SK-N-SH treated with all-trans-retinoic acid at 6 μM for 48 hours (cell line): ENCODE measurements at regions not wholly inside any gene's neighbourhood (a gene's known extent, or its start where the extent isn't known, plus 50 kb on each side); places are given as distances from the start of the nearest gene placed in this dataset.

ENCODE experiments used
- ATAC-seq: fragments of 200-7000 bp; cut with Tn5 transposase; 3 replicates; pipeline ENCODE4 v1.9.1; 2020; ENCODE audit warnings: mild to moderate bottlenecking, moderate library complexity
- ARNTL ChIP-seq: fragments of 450-650 bp; formaldehyde crosslinking; IDR thresholded peaks from 2 replicates; pipeline ENCODE4 v1.5.0; 2020; ENCODE audit warnings: low read depth, mild to moderate bottlenecking, moderate library complexity, borderline replicate concordance
- BACH2 ChIP-seq: fragments of 250-450 bp; sonication (Bioruptor Pico); IDR thresholded peaks from 2 replicates; pipeline ENCODE4 v1.9.0; 2021; ENCODE audit warnings: mild to moderate bottlenecking, borderline replicate concordance
- CSDC2 ChIP-seq: fragments of 250-450 bp; sonication (Bioruptor Pico); IDR thresholded peaks from 2 replicates; pipeline ENCODE4 v1.5.0; 2020; ENCODE audit warnings: mild to moderate bottlenecking, moderate library complexity
- CSRNP3 ChIP-seq: fragments of 250-450 bp; sonication (Bioruptor Pico); IDR thresholded peaks from 2 replicates; pipeline ENCODE4 v1.5.1; 2021; ENCODE audit warnings: mild to moderate bottlenecking, moderate library complexity
- ESRRG ChIP-seq: fragments of 250-450 bp; sonication (Bioruptor Pico); IDR thresholded peaks from 2 replicates; pipeline ENCODE4 v1.6.1; 2021; ENCODE audit warnings: mild to moderate bottlenecking
- GLIS3 ChIP-seq: fragments of 250-450 bp; sonication (Bioruptor Pico); IDR thresholded peaks from 2 replicates; pipeline ENCODE4 v1.5.0; 2020; ENCODE audit warnings: mild to moderate bottlenecking, moderate library complexity
- ISL1 ChIP-seq: fragments of 250-450 bp; sonication (Bioruptor Pico); IDR thresholded peaks from 2 replicates; pipeline ENCODE4 v2.1.2; 2022; ENCODE audit warnings: mild to moderate bottlenecking, moderate library complexity
- OSR1 ChIP-seq: fragments of 250-450 bp; sonication (Bioruptor Pico); IDR thresholded peaks from 2 replicates; pipeline ENCODE4 v1.8.0; 2022; ENCODE audit warnings: moderate library complexity, mild to moderate bottlenecking, inconsistent platforms
- POU6F1 ChIP-seq: fragments of 250-450 bp; sonication (Bioruptor Pico); IDR thresholded peaks from 2 replicates; pipeline ENCODE4 v1.8.0; 2021; ENCODE audit warnings: low read depth, mild to moderate bottlenecking, moderate library complexity, borderline replicate concordance
- PPARA ChIP-seq: fragments of 250-450 bp; sonication (Bioruptor Pico); IDR thresholded peaks from 2 replicates; pipeline ENCODE4 v1.5.0; 2020; ENCODE audit warnings: mild to moderate bottlenecking, borderline replicate concordance
- RARB ChIP-seq: fragments of 250-450 bp; sonication (Bioruptor Pico); IDR thresholded peaks from 2 replicates; pipeline ENCODE4 v1.8.0; 2021; ENCODE audit warnings: mild to moderate bottlenecking, moderate library complexity
- SNAI2 ChIP-seq: fragments of 250-450 bp; sonication (Bioruptor Pico); IDR thresholded peaks from 2 replicates; pipeline ENCODE4 v1.5.0; 2020; ENCODE audit warnings: mild to moderate bottlenecking, moderate library complexity
- TCF4 ChIP-seq: fragments of 250-450 bp; sonication (Bioruptor Pico); IDR thresholded peaks from 2 replicates; pipeline ENCODE4 v1.8.0; 2021; ENCODE audit warnings: mild to moderate bottlenecking, moderate library complexity, borderline replicate concordance
- TOX ChIP-seq: fragments of 250-450 bp; sonication (Bioruptor Pico); IDR thresholded peaks from 2 replicates; pipeline ENCODE4 v1.8.0; 2021; ENCODE audit warnings: mild to moderate bottlenecking, moderate library complexity, borderline replicate concordance
- ZFP3 ChIP-seq: fragments of 250-450 bp; sonication (Bioruptor Pico); IDR thresholded peaks from 2 replicates; pipeline ENCODE4 v1.5.0; 2020; ENCODE audit warnings: mild to moderate bottlenecking, moderate library complexity
- ZFP30 ChIP-seq: fragments of 450-650 bp; formaldehyde crosslinking; IDR thresholded peaks from 2 replicates; pipeline ENCODE4 v1.5.0; 2022; ENCODE audit warnings: mild to moderate bottlenecking, moderate library complexity
- ZNF565 ChIP-seq: fragments of 450-650 bp; formaldehyde crosslinking; conservative IDR thresholded peaks from 2 replicates; pipeline ENCODE4 v1.5.0; 2020; ENCODE audit warnings: low read depth, mild to moderate bottlenecking, moderate library complexity
- ZNF70 ChIP-seq: fragments of 450-650 bp; formaldehyde crosslinking; IDR thresholded peaks from 2 replicates; pipeline ENCODE4 v1.5.0; 2020; ENCODE audit warnings: mild to moderate bottlenecking, moderate library complexity
- ZNF8 ChIP-seq: fragments of 450-650 bp; formaldehyde crosslinking; IDR thresholded peaks from 2 replicates; pipeline ENCODE4 v1.5.0; 2020; ENCODE audit warnings: mild to moderate bottlenecking, moderate library complexity
- TF ChIP-seq, protein P1 (sequence below): fragments of 250-450 bp; sonication (Bioruptor Pico); IDR thresholded peaks from 2 replicates; pipeline ENCODE4 v1.5.0; 2020; ENCODE audit warnings: mild to moderate bottlenecking, moderate library complexity
- TF ChIP-seq, protein P2 (sequence below): fragments of 250-450 bp; sonication (Bioruptor Pico); IDR thresholded peaks from 2 replicates; pipeline ENCODE4 v1.5.1; 2020; ENCODE audit warnings: low read depth, mild to moderate bottlenecking, moderate library complexity

DNA sequence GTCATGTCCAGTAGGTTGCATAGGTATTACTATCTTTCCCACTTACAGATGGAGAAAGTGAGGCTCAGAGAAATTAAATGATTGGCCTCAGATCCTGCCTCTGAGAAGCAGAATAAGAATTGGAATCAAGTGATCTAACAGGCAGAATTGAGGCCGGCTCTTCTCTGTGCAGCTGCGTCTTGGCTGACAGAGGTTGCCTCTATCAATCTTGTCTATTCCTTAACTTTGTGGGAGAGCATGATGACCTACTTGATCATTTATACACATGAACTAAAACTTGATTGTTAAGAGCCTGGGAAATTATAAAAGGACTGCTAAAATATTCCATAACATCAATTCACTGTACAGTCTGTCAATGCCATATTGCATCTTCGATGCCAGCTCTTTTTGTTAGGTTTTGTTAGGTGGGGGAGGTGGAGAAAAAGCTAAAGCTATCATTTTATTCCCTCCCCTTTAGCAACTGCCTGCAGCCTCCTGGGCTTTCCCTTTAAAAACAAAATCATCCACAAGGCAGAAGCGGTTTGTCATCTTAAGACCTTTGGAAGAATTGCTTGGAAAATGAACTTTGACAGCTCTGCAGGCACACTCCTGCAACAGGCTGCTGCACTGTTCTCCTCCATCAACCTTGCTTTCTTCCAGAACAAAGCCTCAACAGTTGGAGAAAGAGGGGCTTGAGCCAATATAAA, 247.4 kb downstream of the SMARCA2 start (continued):
- TF ChIP-seq POU6F1 (CRISPR knock-in tag) (no peak), TCF4 (CRISPR knock-in tag) (no peak), ARNTL (no peak), RARB (CRISPR knock-in tag) (no peak), PPARA (CRISPR knock-in tag) (no peak)

DNA sequence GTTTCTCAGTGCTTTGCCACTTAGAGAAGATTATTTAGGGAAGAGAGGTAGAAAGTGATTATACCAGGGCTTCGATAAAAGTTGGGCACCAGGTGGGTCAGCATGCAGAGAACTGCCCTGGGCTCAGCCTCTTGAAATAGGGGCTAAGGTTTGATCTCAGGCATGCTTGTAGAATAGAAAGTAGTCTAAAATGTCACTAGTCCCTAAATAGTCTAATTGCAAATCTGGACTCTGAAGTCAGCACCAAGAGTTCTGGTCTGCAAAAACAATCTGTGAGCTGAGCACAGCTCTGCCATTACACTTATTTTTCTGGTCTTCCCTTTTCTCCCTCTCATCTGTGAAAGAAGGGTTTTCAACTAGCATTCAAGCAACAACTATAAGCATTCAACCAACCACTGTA, 248.0 kb downstream of the SMARCA2 start:
- ATAC-seq: no peak
- TF ChIP-seq, protein P1, sequence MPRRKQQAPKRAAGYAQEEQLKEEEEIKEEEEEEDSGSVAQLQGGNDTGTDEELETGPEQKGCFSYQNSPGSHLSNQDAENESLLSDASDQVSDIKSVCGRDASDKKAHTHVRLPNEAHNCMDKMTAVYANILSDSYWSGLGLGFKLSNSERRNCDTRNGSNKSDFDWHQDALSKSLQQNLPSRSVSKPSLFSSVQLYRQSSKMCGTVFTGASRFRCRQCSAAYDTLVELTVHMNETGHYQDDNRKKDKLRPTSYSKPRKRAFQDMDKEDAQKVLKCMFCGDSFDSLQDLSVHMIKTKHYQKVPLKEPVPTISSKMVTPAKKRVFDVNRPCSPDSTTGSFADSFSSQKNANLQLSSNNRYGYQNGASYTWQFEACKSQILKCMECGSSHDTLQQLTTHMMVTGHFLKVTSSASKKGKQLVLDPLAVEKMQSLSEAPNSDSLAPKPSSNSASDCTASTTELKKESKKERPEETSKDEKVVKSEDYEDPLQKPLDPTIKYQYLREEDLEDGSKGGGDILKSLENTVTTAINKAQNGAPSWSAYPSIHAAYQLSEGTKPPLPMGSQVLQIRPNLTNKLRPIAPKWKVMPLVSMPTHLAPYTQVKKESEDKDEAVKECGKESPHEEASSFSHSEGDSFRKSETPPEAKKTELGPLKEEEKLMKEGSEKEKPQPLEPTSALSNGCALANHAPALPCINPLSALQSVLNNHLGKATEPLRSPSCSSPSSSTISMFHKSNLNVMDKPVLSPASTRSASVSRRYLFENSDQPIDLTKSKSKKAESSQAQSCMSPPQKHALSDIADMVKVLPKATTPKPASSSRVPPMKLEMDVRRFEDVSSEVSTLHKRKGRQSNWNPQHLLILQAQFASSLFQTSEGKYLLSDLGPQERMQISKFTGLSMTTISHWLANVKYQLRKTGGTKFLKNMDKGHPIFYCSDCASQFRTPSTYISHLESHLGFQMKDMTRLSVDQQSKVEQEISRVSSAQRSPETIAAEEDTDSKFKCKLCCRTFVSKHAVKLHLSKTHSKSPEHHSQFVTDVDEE (CRISPR knock-in tag): no peak

GRCh38 chr9:2263665-2264064, 248.5 kb downstream of the SMARCA2 start:
- no peak for TF ChIP-seq ZNF8 (CRISPR knock-in tag)
- TF ChIP-seq ZNF70 (CRISPR knock-in tag): no peak
- TF ChIP-seq, protein P2, sequence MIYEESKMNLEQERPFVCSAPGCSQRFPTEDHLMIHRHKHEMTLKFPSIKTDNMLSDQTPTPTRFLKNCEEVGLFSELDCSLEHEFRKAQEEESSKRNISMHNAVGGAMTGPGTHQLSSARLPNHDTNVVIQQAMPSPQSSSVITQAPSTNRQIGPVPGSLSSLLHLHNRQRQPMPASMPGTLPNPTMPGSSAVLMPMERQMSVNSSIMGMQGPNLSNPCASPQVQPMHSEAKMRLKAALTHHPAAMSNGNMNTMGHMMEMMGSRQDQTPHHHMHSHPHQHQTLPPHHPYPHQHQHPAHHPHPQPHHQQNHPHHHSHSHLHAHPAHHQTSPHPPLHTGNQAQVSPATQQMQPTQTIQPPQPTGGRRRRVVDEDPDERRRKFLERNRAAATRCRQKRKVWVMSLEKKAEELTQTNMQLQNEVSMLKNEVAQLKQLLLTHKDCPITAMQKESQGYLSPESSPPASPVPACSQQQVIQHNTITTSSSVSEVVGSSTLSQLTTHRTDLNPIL (CRISPR knock-in tag): no peak
- no peak for TF ChIP-seq ISL1
- TF ChIP-seq OSR1 (CRISPR knock-in tag): no peak
- TF ChIP-seq TOX (CRISPR knock-in tag): no peak
- TF ChIP-seq SNAI2 (CRISPR knock-in tag): no peak
- TF ChIP-seq CSDC2 (CRISPR knock-in tag): no peak
- TF ChIP-seq ESRRG: no peak
- no peak for TF ChIP-seq BACH2 (CRISPR knock-in tag)
- no peak for TF ChIP-seq GLIS3 (CRISPR knock-in tag)
- TF ChIP-seq ARNTL: no peak
- ATAC-seq: no peak

DNA sequence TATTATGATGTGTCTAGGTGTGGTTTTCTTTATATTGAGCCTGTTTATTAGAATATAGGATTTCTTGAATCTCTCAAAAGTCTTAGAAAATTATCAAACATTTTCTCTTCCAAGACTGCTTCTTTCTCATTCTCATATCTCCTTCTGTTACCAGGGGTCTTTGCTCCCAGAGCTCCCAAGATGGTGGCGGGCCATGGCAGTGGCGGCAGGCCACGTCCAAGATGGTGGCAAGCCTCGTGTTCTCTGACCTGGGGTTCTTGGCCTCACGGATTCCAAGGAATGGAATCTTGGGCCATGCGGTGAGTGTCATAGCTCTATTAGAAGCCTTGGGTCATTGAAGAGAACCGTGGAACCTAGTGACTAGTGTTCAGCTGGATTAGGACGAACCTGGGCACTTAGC, 248.9 kb downstream of the SMARCA2 start:
- no peak for ATAC-seq
- TF ChIP-seq ZFP30 (CRISPR knock-in tag): no peak
- TF ChIP-seq OSR1 (CRISPR knock-in tag): no peak
- TF ChIP-seq, protein P2 (CRISPR knock-in tag): no peak
- no peak for TF ChIP-seq ZNF565
- TF ChIP-seq ZNF70 (CRISPR knock-in tag): no peak
- no peak for TF ChIP-seq ZFP3
- no peak for TF ChIP-seq BACH2 (CRISPR knock-in tag)

DNA sequence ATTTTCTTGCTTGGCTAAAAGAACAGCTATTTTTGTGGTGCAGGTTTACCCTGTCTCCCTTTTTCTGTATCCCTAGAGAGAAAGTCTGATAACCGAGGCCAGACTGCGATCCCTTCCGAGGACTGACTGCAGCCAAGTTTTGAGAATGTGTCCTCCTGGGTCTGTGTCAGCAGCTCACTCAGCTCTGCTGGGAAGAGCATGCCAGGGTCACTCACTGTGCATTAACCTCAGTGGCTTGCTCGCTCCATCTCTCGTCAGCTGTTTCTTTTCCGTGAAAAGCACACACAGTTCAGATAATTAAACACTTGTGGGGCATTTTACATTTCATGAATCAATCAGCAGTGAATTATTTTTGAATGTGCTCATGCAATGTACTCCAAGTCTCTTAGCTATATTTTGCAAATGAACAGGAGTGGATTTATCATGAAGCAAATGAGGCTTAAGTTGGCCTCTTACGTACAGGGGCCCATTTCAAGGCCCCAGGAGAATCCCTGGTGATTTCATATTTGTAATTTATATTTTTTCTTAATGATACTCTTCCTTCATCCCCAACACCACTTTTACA, 252.1 kb downstream of the SMARCA2 start:
- ATAC-seq: no peak
- TF ChIP-seq CSRNP3 (no peak), ESRRG (no peak), ZNF8 (CRISPR knock-in tag) (no peak), ARNTL (no peak), ZNF70 (CRISPR knock-in tag) (no peak), PPARA (CRISPR knock-in tag) (no peak), BACH2 (CRISPR knock-in tag) (no peak), OSR1 (CRISPR knock-in tag) (no peak)
- TF ChIP-seq, protein P1 (CRISPR knock-in tag): no peak
- TF ChIP-seq, protein P2 (CRISPR knock-in tag): no peak
